ENCODE measurements at regions not wholly inside any gene's neighbourhood (a gene's known extent, or its start where the extent isn't known, plus 50 kb on each side); places are given as distances from the start of the nearest gene placed in this dataset.
"Not testable (repeated sequence)": the region's sequence is repeated elsewhere in the genome, so short reads cannot be mapped to it uniquely, and the experiment has no call there.

DNA sequence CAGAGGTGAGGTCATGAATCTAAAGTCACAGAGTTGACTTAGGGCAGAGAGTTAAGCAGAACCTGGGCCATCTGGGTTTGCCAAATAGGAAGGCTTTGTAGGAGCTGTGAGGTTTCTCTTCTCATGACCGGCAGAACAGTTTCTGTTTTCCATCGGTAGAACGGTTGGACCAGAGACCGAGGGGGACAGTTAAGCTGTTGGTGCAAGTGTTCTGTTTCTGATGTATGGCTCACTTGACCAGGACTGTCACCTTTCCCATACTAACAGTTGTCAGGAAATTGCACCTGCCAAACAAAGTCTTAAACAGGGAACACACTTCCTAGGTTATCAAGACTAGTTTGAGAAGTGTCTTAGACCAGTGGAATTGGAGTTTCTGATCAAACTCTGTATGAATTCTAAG is 158.3 kb downstream of the PDCD6IP start:
- no peak for DNase-seq (ENCODE audit: low read depth)

DNA sequence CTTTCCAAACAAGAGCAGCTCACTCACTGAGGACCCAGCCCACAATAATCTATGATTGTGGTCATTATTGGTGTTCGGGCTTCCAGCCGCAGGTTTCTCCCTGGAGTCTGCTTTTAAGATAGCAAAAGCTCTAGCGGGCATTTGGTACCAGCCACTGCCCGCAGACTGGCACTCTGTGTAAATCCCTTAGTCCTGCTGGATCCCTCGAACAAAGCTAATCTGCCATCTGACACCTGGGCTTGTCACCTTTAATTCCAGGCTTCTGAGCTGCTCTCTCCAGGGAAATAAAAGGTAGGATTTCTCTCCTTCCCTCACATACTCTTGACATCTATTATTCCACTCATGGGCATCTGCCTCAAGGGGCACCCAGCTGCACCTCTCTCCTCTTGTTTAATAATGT is 158.7 kb downstream of the PDCD6IP start:
- no peak for DNase-seq (ENCODE audit: low read depth)

DNA sequence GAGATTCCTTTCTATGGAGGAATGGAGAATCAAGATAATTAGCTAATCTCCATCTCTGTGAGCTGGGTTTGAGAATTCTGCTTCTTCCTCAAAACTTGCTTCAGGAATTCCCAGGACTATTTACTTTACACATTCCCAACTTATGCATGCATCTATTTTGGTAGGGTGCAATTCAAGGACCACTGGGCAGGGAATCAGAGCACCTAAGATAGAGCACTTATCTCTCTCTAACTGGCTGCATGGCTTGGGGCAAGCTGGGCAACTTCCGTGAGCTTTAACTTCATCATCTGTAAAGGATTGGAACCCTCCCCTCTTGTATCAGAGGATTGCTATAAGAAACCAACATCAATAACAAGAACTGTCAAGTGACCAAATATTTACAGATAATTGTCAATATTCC is 160.2 kb downstream of the PDCD6IP start:
- no peak for DNase-seq (ENCODE audit: low read depth)

DNA sequence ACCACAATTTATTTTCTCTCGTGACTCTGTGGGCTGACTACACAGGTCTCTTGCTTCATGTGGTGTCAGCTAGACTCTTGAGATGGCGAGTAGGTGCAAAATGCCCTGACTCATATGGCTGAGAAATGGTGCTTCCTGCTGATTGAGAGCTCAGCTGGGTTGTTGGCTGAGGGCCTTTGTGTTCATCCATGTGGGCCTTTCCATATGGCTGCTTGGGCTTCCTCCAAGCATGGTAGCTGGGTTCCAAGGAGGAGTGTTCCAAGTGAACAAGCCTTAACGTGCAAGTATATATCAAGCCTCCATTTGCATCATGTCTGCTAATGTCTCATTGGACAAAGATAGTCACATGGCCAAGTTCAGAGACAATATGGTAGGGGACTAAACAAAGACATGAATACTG is 164.0 kb downstream of the PDCD6IP start:
- DNase-seq (ENCODE audit: low read depth), result no peak

DNA sequence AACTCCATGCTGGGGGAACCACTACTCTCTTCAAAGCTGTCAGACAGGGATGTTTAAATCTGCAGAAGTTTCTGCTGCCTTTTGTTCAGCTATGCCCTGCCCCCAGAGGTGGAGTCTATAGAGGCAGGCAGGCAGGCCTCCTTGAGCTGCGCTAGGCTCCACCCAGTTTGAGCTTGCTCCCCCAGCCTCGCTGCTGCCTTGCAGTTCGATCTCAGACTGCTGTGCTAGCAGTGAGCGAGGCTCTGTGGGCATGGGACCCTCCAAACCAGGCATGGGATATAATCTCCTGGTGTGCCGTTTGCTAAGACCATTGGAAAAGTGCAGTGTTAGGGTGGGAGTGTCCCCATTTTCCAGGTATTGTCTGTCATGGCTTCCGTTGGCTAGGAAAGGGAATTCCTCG is 171.8 kb downstream of the PDCD6IP start:
- not testable (repeated sequence) for DNase-seq (ENCODE audit: low read depth)

DNA sequence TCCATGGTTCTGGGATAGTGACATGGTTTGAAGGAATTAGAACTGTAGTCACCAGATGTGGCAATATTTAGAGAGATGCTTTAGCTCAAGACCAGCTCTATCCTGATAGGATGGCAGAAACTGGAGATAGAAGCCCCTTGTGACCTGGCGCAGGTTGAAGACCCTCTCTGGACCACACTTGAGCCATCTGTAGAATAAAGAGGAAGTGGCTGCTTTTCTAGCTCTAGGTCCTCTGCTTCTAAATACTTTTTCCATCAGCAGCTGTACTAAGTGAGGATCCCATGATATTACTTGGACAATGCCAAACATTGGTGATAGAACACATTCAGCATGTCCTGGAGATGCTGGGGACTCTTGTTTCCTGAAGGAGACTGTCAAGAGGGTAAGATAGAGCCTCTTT is 172.6 kb downstream of the PDCD6IP start:
- DNase-seq (ENCODE audit: low read depth), result no peak

DNA sequence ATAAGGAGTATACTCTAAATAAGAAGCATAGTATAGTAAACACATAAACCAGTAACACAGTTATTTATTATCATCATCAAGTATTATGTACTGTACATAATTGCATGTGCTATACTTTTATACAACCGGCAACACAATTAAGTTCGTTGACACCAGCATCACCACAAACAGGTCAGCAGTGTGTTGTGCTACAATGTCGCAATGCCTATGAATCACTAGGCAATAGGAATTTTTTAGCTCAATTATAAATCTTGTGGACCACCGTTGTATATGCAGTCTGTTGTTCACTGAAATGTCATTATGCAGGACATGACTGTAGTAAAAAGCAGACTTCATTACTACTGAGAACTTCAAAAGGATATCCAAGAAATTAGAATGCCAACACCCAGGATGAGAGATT is 177.0 kb downstream of the PDCD6IP start:
- DNase-seq (ENCODE audit: low read depth), result no peak

DNA sequence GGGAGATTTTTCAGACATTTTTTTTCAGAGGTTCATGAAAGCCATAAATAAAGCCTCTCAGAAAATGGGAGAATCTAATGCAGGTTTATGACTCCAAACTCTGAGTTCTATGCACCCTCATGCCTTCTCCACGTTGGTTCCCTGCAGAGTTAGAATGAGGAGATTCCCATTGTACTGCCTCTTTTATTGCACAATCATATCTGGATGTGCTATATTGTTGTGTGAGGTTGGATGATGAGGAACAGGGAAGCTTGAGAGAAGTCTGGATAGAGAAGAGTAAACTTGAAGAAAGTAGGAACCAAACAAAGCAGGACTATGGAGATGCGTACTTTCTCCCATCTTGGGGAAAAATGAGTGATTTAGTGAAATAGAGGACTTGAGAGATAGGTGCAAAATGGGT is 178.8 kb downstream of the PDCD6IP start:
- no peak for DNase-seq (ENCODE audit: low read depth)

DNA sequence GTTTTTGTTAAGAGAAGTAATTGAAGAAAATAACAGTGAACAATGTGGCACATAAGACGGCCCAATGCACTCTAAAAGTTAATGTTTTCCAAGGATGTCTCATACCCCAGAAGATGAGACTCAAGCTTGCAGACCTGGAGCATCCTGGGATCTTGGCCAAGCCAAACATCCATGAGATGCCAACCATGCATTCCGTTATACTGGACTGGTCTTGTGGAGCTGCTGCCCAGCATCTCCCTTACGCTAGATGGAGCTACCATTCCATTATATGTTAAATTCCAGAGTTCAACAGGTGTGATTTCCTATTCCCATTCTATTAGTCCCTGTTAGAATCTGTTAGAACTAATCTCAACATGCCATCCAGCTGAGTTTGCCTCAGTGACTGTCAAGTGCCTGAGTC is 181.8 kb downstream of the PDCD6IP start:
- DNase-seq (ENCODE audit: low read depth), result no peak

DNA sequence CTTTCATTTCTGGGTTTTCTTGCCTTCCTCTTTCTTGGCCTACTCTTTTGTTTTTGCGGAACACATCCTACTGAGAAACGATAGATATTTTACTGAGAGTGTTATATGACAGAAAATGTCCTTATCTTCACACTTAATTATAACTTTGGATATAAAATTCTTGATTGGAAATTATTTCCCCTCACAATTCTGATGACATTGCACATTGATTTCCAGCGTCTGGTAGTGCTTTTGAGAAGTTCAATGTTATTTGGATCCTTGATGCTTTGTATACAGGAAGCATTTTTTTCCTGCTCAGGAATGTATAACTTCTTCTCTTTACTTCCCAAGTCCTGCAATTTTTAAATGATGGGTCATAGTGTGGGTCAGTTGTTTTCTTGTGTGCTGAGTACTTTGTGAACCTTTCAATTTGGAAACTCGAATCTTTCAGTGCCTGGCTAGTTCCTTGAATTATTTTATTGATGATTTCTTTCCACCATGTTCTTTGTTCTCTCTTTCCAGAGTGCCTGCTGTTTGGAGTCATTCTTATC is 183.9 kb downstream of the PDCD6IP start:
- no peak for DNase-seq (ENCODE audit: low read depth)

DNA sequence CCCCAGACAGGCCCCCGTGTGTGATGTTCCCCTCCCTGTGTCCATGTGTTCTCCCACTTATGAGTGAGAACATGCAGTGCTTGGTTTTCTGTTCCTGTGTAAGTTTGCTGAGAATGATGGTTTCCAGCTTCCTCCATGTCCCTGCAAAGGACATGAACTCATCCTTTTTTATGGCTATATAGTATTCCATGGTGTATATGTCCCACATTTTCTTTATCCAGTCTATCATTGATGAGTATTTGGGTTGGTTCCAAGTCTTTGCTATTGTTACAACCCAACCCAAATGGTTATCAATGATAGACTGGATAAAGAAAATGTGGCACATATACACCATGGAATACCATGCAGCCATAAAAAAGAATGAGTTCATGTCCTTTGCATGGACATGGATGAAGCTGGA is 184.5 kb downstream of the PDCD6IP start:
- DNase-seq (ENCODE audit: low read depth), result not testable (repeated sequence)

DNA sequence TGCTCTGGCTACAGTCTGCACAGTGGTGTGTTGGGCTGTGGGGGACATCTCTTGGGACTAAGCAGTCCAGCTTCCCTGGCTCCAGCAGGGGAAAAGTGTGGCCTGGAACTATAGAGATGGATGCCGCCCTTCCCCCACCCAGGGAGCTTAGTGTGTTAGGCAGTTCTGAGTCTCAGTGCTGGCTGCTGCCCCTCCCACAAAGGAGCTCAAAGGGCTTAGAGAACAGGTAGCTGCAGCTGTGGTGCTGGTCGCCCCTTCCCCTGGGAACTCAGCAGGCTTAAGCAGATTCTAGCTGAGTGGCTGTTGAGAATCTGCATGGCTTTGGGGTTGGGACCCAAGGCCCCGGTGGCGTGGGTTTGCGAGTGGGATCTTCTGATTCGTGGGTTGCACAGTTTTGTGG is 190.8 kb downstream of the PDCD6IP start:
- no peak for DNase-seq (ENCODE audit: low read depth)

DNA sequence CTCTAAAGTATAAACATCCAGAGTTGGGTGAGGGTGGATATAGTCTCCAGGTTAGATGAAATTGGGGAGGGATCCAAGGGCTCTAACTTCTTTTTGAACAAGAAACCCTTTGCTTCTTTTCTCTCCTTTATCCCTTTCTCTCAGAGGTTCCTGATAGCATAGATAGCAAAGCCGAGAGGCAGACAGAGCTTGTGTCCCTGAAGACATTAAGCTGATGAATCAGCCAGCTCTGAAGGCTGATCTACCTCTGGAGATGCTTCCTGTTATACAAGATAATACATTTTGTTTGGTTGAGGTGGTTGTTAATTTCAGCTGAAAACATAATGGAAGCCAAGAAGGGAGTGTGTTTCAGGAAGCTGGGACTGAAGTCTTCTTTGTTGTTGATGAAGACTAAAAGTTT is 193.2 kb downstream of the PDCD6IP start:
- no peak for DNase-seq (ENCODE audit: low read depth)

DNA sequence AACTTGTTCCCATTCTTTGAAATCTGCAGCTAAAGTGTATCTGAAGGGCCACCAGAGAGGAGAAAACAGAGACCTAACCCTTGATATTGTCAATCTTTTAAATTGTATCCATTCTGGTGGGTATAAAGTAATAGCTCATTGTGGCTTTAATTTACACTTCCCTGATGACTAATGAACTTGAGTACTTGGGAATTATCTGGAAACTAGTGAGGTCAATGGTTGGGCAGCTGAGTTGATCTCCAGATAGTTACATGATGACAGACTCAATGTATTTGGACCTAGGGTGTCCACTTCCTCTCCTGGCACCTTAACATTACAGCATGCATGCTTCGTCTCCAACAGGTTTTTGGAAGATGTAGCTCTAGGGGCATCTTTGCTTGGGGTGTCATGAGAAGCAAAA is 195.2 kb downstream of the PDCD6IP start:
- DNase-seq (ENCODE audit: low read depth), result no peak

DNA sequence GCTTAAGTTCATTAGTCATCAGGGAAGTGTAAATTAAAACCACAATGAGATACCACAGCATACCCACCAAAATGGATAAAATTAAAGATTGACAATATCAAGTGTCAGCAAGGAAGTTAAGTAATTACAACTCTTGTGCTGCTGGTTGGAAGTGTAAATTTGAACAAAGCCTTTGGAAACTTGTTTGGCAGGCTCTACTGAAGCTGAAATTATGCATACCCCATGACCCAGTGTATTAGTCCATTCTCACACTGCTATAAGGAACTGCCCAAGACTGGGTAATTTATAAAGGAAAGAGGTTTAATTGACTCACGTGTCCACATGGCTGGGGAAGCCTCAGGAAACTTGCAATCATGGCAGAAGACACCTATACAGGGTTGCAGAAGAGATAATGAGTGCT is 196.1 kb downstream of the PDCD6IP start:
- no peak for DNase-seq (ENCODE audit: low read depth)

DNA sequence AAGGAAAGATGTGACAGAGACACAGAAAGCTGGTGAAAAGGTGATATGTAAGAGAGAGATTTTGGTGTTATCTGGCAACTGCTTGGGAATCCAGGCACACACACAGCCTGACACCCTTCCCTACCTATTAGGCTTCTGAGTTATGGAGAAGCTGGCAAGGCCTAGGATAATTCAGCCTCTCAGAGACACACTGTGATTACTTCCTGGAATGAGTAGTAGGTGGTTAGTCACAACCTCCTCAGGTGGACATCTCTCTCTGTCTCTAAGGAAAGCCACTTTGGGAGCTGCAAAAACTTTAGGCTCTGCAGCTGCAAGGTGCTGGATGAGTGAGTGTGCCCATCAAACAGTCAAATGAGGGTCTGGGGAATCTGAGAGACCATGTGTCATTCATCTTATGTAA is 201.9 kb downstream of the PDCD6IP start:
- DNase-seq (ENCODE audit: low read depth), result no peak

DNA sequence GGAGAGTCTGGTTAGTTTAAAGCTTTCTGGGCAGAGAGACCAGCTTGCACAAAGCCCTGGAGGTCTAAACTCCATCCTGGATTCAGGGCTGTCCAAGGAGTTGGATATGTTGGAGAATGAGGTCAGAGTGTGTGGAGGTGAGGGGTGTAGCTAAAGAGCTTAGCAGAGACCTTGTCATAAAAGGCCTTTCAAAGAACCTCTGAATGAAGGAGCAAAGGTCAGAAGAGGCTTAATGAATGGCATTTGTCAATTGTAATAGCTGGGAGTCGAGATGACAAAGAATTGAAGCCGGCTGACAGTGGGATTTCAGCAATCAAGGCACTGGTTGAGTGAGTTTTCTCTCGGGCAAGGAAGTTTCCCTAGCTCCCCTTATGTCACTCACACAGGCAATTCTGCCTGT is 202.6 kb downstream of the PDCD6IP start:
- no peak for DNase-seq (ENCODE audit: low read depth)

DNA sequence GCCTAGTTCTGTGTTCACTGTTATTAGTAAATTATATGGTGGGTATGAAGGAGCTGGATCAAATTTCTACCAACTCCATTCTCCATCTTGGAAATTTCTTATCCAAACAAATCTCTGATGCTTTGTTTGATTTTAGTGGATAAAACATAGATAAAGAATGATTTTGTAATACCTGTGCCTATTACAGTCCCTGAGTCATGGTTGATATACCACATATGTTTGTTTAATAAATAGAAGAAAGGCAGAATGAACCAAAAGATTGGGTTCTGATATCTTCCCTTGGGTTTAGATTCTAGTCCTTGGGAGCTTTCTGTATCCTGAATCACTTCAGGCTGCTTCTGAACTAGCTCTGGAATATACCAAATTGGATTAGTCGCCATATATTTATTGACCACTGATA is 203.6 kb downstream of the PDCD6IP start:
- no peak for DNase-seq (ENCODE audit: low read depth)

DNA sequence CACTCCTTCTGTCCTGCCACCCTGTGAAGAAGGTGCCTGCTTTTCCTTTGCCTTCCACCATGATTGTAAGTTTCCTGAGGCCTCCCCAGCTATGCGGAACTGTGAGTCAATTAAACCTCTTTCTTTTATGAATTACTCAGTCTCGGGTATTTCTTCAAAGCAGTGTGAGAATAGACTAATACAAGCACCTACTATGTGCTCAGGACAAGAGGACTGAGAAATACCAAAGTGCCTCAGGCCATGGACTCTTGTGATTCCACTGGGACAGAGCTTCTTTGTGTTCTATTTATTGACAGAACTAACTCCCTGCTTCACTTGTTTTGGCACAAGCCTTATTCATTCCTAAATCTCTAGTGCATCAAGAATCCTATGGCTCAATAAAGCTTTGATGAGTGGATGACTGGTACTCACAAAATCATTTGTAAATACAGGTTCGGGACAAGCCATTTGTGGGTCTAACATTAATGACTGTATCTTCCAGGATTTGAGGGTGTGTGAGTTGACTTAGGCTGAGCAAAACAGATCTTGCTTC is 204.2 kb downstream of the PDCD6IP start:
- no peak for DNase-seq (ENCODE audit: low read depth)

DNA sequence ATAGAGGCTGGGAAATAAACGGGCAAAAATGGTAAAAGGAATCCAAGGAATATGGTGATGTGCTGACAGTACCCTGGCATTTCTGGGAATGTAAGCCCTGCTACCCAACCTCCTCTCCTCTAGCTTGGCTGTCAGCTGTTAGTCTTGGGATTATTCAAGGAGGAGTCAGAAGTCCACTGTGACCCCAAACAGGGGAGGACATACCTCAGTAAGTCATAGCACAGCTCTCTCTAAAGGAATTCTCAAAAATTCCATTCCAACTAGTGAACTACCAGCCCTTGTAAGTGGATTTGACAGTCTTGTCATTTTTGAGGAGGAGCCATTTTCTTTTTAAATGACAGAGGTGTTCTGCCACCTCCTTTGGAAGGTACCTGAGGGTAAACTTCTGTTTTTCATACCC is 207.5 kb downstream of the PDCD6IP start:
- no peak for DNase-seq (ENCODE audit: low read depth)

DNA sequence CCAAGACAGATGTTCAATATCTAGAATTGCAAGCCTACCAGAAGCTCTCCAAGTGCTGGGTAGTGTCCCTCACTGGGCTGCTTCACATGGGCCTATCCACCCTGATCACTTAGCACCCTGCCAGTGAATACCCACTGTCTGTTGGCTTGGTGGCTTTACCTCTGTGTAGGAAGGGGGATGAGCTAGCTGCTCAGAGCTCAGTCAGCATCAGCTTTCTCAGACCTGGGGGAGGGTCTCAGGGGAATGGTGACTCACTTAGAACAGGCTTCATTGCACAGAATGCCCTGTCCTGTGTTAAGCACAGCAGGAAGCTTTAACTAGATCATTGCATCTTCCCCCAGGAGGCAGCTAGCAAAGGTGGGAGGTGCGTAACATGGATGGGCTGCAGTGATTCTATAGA is 209.8 kb downstream of the PDCD6IP start:
- DNase-seq (ENCODE audit: low read depth), result no peak

DNA sequence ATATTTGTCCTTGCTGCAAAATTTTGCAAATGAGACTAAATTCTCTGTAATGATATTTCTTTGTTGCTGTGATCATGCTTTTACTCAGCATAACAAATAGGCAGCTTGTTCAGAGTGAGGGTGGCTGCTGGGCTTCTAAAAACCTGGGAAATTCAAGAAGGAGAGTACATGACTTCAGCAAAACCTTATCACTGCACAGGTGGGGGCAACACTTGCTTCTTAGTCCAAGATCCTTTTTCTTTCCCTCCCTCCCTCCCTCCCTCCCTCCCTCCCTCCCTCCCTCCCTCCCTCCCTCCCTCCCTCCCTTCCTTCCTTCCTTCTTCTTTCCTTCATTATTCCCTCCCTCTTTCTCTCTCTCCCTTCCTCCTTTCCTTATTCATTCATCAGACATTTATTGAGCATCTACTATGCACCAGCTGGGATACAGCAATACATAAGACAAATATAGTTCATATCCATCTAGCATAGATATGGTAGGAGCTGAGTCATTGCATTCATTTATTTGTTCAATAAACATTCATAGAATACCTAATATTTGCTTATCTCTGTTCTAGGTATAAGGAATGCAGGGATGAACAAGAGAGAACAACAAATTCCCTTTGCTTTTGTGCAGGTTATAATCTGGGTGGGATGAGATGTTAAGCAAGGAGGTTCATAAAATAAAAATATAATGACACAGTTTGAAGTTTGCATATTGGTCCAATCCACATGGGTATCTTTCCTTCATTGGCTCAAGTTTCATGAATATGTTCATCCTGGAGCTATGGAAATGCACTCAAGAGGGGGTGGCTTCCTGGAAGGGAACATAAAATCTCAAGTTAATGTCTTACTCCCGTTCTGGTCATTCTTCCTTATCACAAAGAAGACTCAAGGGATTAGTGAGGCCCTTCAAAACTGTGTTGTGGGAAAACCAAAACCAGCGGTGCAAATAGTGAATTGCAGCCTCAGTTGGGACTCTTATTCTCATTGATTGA is 210.7 kb downstream of the PDCD6IP start:
- no peak for DNase-seq (ENCODE audit: low read depth)
